22Rv1 (cell line): ENCODE measurements at regions not wholly inside any gene's neighbourhood (a gene's known extent, or its start where the extent isn't known, plus 50 kb on each side); places are given as distances from the start of the nearest gene placed in this dataset.
"Not testable (repeated sequence)": the region's sequence is repeated elsewhere in the genome, so short reads cannot be mapped to it uniquely, and the experiment has no call there.

ENCODE experiments used
- CTCF ChIP-seq: fragments of 450-650 bp; IDR thresholded peaks from 2 replicates; pipeline ENCODE4 v1.5.1; 2017; ENCODE audit warnings: mild to moderate bottlenecking
- ZFX ChIP-seq: fragments of 450-650 bp; IDR thresholded peaks from 2 replicates; pipeline ENCODE4 v1.6.1; 2017; ENCODE audit warnings: antibody characterized with exemption, borderline replicate concordance

GRCh38 chr7:96782686-96783298 is 73.1 kb upstream of the SEM1 start:
- not testable (repeated sequence) for TF ChIP-seq CTCF, ZFX
